Astrocyte (in vitro differentiated cells and primary cell): ENCODE measurements at regions not wholly inside any gene's neighbourhood (a gene's known extent, or its start where the extent isn't known, plus 50 kb on each side); places are given as distances from the start of the nearest gene placed in this dataset.

Experiments used
- DNase-seq: peaks from one replicate; pipeline ENCODE4 v3.0.0-alpha.2; 2010; ENCODE audit warnings: low read depth
- FAIRE-seq: peaks from 2 replicates; lab custom pipeline; 2011; peaks lifted over from hg19 to GRCh38; lab: Jason Lieb, UNC
- H2AFZ ChIP-seq: 2 replicates; pipeline ENCODE4 v1.6.0; 2012; ENCODE audit warnings: low read depth, low read length, inconsistent platforms
- H3K27ac ChIP-seq: 2 replicates; pipeline ENCODE4 v1.5.1; 2011; ENCODE audit warnings: low read depth, low read length, inconsistent platforms
- H3K27me3 ChIP-seq: 2 replicates; pipeline ENCODE4 v1.6.0; 2011; ENCODE audit warnings: low read length, inconsistent platforms; ENCODE audit not compliant: insufficient read depth
- H3K36me3 ChIP-seq: 2 replicates; pipeline ENCODE4 v1.5.1; 2011; ENCODE audit warnings: low read length, inconsistent platforms; ENCODE audit not compliant: insufficient read depth
- H3K4me1 ChIP-seq: 2 replicates; pipeline ENCODE4 v1.5.1; 2011; ENCODE audit warnings: low read length, inconsistent platforms; ENCODE audit not compliant: insufficient read depth
- H3K4me2 ChIP-seq: 2 replicates; pipeline ENCODE4 v1.6.0; 2012; ENCODE audit warnings: low read length, inconsistent platforms
- H3K4me3 ChIP-seq: 2 replicates; pipeline ENCODE4 v1.5.1; 2011; ENCODE audit warnings: low read depth, mild to moderate bottlenecking, low read length, inconsistent platforms; ENCODE audit not compliant: insufficient read depth
- H3K79me2 ChIP-seq: 2 replicates; pipeline ENCODE4 v1.6.0; 2012; ENCODE audit warnings: mild to moderate bottlenecking, low read length, inconsistent platforms; ENCODE audit not compliant: insufficient read depth
- H3K9ac ChIP-seq: 2 replicates; pipeline ENCODE4 v1.6.0; 2012; ENCODE audit warnings: mild to moderate bottlenecking, low read length, inconsistent platforms
- H3K9me3 ChIP-seq: 2 replicates; pipeline ENCODE4 v1.5.1; 2012; ENCODE audit warnings: low read depth, mild to moderate bottlenecking, low read length, inconsistent platforms; ENCODE audit not compliant: insufficient read depth
- H4K20me1 ChIP-seq: 2 replicates; pipeline ENCODE4 v1.6.0; 2012; ENCODE audit warnings: low read length, inconsistent platforms; ENCODE audit not compliant: insufficient read depth
- H3K27ac Mint-ChIP-seq: one replicate; pipeline ENCODE4 v1.8.0; 2021; ENCODE audit warnings: mild to moderate bottlenecking, mixed read lengths; ENCODE audit not compliant: unreplicated experiment
- H3K27me3 Mint-ChIP-seq: one replicate; pipeline ENCODE4 v1.8.0; 2021; ENCODE audit warnings: low read depth, mixed read lengths; ENCODE audit not compliant: unreplicated experiment
- H3K36me3 Mint-ChIP-seq: one replicate; pipeline ENCODE4 v1.8.0; 2021; ENCODE audit warnings: low read depth, mixed read lengths; ENCODE audit not compliant: unreplicated experiment
- H3K4me1 Mint-ChIP-seq: one replicate; pipeline ENCODE4 v1.8.0; 2021; ENCODE audit warnings: low read depth, mixed read lengths; ENCODE audit not compliant: unreplicated experiment
- H3K4me3 Mint-ChIP-seq: one replicate; pipeline ENCODE4 v1.8.0; 2021; ENCODE audit warnings: mild to moderate bottlenecking, moderate library complexity, mixed read lengths; ENCODE audit not compliant: unreplicated experiment
- H3K9me3 Mint-ChIP-seq: one replicate; pipeline ENCODE4 v1.8.0; 2021; ENCODE audit warnings: mild to moderate bottlenecking, mixed read lengths; ENCODE audit not compliant: unreplicated experiment
- CTCF ChIP-seq: IDR thresholded peaks from 2 replicates; pipeline ENCODE4 v1.5.1; 2011; ENCODE audit warnings: low read depth, mild to moderate bottlenecking, inconsistent platforms, low read length, moderate library complexity; ENCODE audit not compliant: insufficient read depth
- EZH2 ChIP-seq: IDR thresholded peaks from 2 replicates; pipeline ENCODE4 v1.6.1; 2012; ENCODE audit warnings: mild to moderate bottlenecking, low read length, inconsistent platforms; ENCODE audit not compliant: insufficient read depth

- H3K36me3 ChIP-seq: no peaks in the 10 kb centered on the region
- Mint-ChIP-seq H3K36me3 (no peaks in the 10 kb centered on the region), H3K27me3 (peaks cover 27% of the 10 kb centered on the region), H3K4me1 (peaks cover 30% of the 10 kb centered on the region), H3K27ac (peak overlapping the region; percentile 67), H3K4me3 (peak overlapping the region; percentile 93), H3K9me3 (no peaks in the 10 kb centered on the region)
- H3K9ac ChIP-seq: peak overlapping the region; percentile 75
- peak overlapping the region; percentile 89 for H2AFZ ChIP-seq
- peak overlapping the region; percentile 37 for H3K27ac ChIP-seq
- no peak for FAIRE-seq
- no peaks in the 10 kb centered on the region for H4K20me1 ChIP-seq
- H3K27me3 ChIP-seq: peaks cover 50% of the 10 kb centered on the region
- no peaks in the 10 kb centered on the region for H3K79me2 ChIP-seq
- H3K9me3 ChIP-seq: no peaks in the 10 kb centered on the region
- no peak for TF ChIP-seq CTCF
- peak; percentile 41 for TF ChIP-seq EZH2
- DNase-seq: no peak
- H3K4me1 ChIP-seq: peaks cover 37% of the 10 kb centered on the region
- peak overlapping the region; percentile 64 for H3K4me3 ChIP-seq
- peak overlapping the region; percentile 89 for H3K4me2 ChIP-seq
These were observed 242.6 kb upstream of the TOPAZ1 start for GRCh38 chr3:43998836-43999727.

GRCh38 chr3:43999728-44000319 is 241.9 kb upstream of the TOPAZ1 start:
- H3K36me3 Mint-ChIP-seq: no peaks in the 10 kb centered on the region
- FAIRE-seq (no peak), DNase-seq (no peak)
- Histone ChIP-seq H3K79me2 (no peaks in the 10 kb centered on the region), H3K27ac (no peak overlapping the region), H3K4me2 (peak overlapping the region; percentile 89), H3K4me3 (peak overlapping the region; percentile 64), H3K9ac (peak overlapping the region; percentile 75), H3K9me3 (no peaks in the 10 kb centered on the region), H3K27me3 (peaks cover 43% of the 10 kb centered on the region), H4K20me1 (no peaks in the 10 kb centered on the region), H3K36me3 (no peaks in the 10 kb centered on the region), H2AFZ (peak overlapping the region; percentile 89), H3K4me1 (peaks cover 37% of the 10 kb centered on the region)
- peaks cover 28% of the 10 kb centered on the region for H3K4me1 Mint-ChIP-seq
- H3K9me3 Mint-ChIP-seq: no peaks in the 10 kb centered on the region
- H3K27ac Mint-ChIP-seq: peak overlapping the region; percentile 67
- peaks cover 21% of the 10 kb centered on the region for H3K27me3 Mint-ChIP-seq
- peak overlapping the region; percentile 93 for H3K4me3 Mint-ChIP-seq
- no peak for TF ChIP-seq EZH2
- no peak for TF ChIP-seq CTCF
